ENCODE measurements at regions not wholly inside any gene's neighbourhood (a gene's known extent, or its start where the extent isn't known, plus 50 kb on each side); places are given as distances from the start of the nearest gene placed in this dataset.

- no peak for DNase-seq
- Histone ChIP-seq H3K27me3 (no peaks in the 10 kb centered on the region), H3K4me1 (no peaks in the 10 kb centered on the region), H3K27ac (no peak overlapping the region), H3K9me3 (no peaks in the 10 kb centered on the region), H3K4me3 (no peak overlapping the region), H3K36me3 (no peaks in the 10 kb centered on the region)
- in situ Hi-C loops (cut with MboI; ENCODE audit: low pct_ligation_motif_present in 1 of 4, low pct_unique_long_range_greater_than_20kb in 1 of 4, low sequenced_read_pairs in 3 of 4) (no loop called here), intact Hi-C loops (cut with DNase I; ENCODE audit: low total_unique reads) (no loop called here)
- 63 to 78% methylated on average over 1 to 2 of the region's 2 CpGs for WGBS, 2 donors (ENCODE audit: low coverage in 1 of 2)
- TF ChIP-seq EP300 (IDR thresholded peaks at IDR 0.05; ENCODE audit: low read depth) = no peak
Observed at GRCh38 chr10:4337563-4337962, 488.4 kb upstream of the AKR1E2 start.

GRCh38 chr10:4334871-4335270 lies 491.1 kb upstream of the AKR1E2 start:
- no peaks in the 10 kb centered on the region for H3K27me3 ChIP-seq
- TF ChIP-seq POLR2A (IDR thresholded peaks at IDR 0.05) = no peak
- TF ChIP-seq POLR2AphosphoS5 (IDR thresholded peaks at IDR 0.05) = no peak
- TF ChIP-seq EP300 (IDR thresholded peaks at IDR 0.05; ENCODE audit: low read depth) = no peak
- TF ChIP-seq CTCF (IDR thresholded peaks at IDR 0.05) = no peak
- in situ Hi-C loops (cut with MboI; ENCODE audit: low pct_ligation_motif_present in 1 of 4, low pct_unique_long_range_greater_than_20kb in 1 of 4, low sequenced_read_pairs in 3 of 4) = no loop called here
- H3K4me3 ChIP-seq = no peak overlapping the region
- 70 to 74% methylated on average over 5 of the region's 5 CpGs for WGBS, 2 donors (ENCODE audit: low coverage in 1 of 2)
- no peak for DNase-seq
- H3K27ac ChIP-seq = peak overlapping the region; percentile 14 to 62 (median 51)
- H3K9me3 ChIP-seq = no peaks in the 10 kb centered on the region
- H3K4me1 ChIP-seq = no peaks in the 10 kb centered on the region
- intact Hi-C loops (cut with DNase I; ENCODE audit: low total_unique reads) = no loop called here
- H3K36me3 ChIP-seq = no peaks in the 10 kb centered on the region

GRCh38 chr10:4334015-4334414 lies 492.0 kb upstream of the AKR1E2 start:
- Histone ChIP-seq H3K4me1 (no peaks in the 10 kb centered on the region), H3K9me3 (no peaks in the 10 kb centered on the region), H3K27ac (peak overlapping the region in 1 of 4 donors; percentile 60), H3K27me3 (no peaks in the 10 kb centered on the region), H3K36me3 (no peaks in the 10 kb centered on the region), H3K4me3 (no peak overlapping the region)
- DNase-seq = no peak
- intact Hi-C loops (cut with DNase I; ENCODE audit: low total_unique reads) = no loop called here
- in situ Hi-C loops (cut with MboI; ENCODE audit: low pct_ligation_motif_present in 1 of 4, low pct_unique_long_range_greater_than_20kb in 1 of 4, low sequenced_read_pairs in 3 of 4) = no loop called here
- whole genome bisulfite sequencing, 2 donors (ENCODE audit: low coverage in 1 of 2) = 79 to 89% methylated on average over 6 of the region's 6 CpGs
- TF ChIP-seq POLR2AphosphoS5 (IDR thresholded peaks at IDR 0.05) (no peak), CTCF (IDR thresholded peaks at IDR 0.05) (no peak), EP300 (IDR thresholded peaks at IDR 0.05; ENCODE audit: low read depth) (no peak), POLR2A (IDR thresholded peaks at IDR 0.05) (no peak)

GRCh38 chr10:4333459-4333894 lies 492.5 kb upstream of the AKR1E2 start:
- in situ Hi-C loops (cut with MboI; ENCODE audit: low pct_ligation_motif_present in 1 of 4, low pct_unique_long_range_greater_than_20kb in 1 of 4, low sequenced_read_pairs in 3 of 4) = no loop called here
- no peak overlapping the region for H3K27ac ChIP-seq
- intact Hi-C loops (cut with DNase I; ENCODE audit: low total_unique reads) = no loop called here
- no peaks in the 10 kb centered on the region for H3K27me3 ChIP-seq
- 72 to 75% methylated on average over 13 to 15 of the region's 15 CpGs for WGBS, 2 donors (ENCODE audit: low coverage in 1 of 2)
- no peak for DNase-seq
- H3K9me3 ChIP-seq = no peaks in the 10 kb centered on the region
- no peaks in the 10 kb centered on the region for H3K4me1 ChIP-seq
- TF ChIP-seq EP300 (IDR thresholded peaks at IDR 0.05; ENCODE audit: low read depth) (no peak), POLR2A (IDR thresholded peaks at IDR 0.05) (no peak), CTCF (IDR thresholded peaks at IDR 0.05) (no peak), POLR2AphosphoS5 (IDR thresholded peaks at IDR 0.05) (no peak)
- no peaks in the 10 kb centered on the region for H3K36me3 ChIP-seq
- no peak overlapping the region for H3K4me3 ChIP-seq

GRCh38 chr10:4332764-4333458 lies 493.1 kb upstream of the AKR1E2 start:
- Histone ChIP-seq H3K9me3 (no peaks in the 10 kb centered on the region), H3K27me3 (no peaks in the 10 kb centered on the region), H3K36me3 (no peaks in the 10 kb centered on the region), H3K4me3 (no peak overlapping the region), H3K27ac (no peak overlapping the region), H3K4me1 (no peaks in the 10 kb centered on the region)
- intact Hi-C loops (cut with DNase I; ENCODE audit: low total_unique reads) = no loop called here
- no peak for DNase-seq
- 70 to 82% methylated on average over 9 of the region's 9 CpGs for WGBS, 2 donors (ENCODE audit: low coverage in 1 of 2)
- in situ Hi-C loops (cut with MboI; ENCODE audit: low pct_ligation_motif_present in 1 of 4, low pct_unique_long_range_greater_than_20kb in 1 of 4, low sequenced_read_pairs in 3 of 4) = no loop called here
- TF ChIP-seq CTCF (IDR thresholded peaks at IDR 0.05) = no peak
- TF ChIP-seq POLR2A (IDR thresholded peaks at IDR 0.05) = no peak
- no peak for TF ChIP-seq POLR2AphosphoS5 (IDR thresholded peaks at IDR 0.05)
- no peak for TF ChIP-seq EP300 (IDR thresholded peaks at IDR 0.05; ENCODE audit: low read depth)
